LHCN-M2 (cell line): ENCODE measurements at regions not wholly inside any gene's neighbourhood (a gene's known extent, or its start where the extent isn't known, plus 50 kb on each side); places are given as distances from the start of the nearest gene placed in this dataset.
A peak's percentile ranks its signal among the peaks of the same experiment; 100 is the strongest.
"Not testable (repeated sequence)": the region's sequence is repeated elsewhere in the genome, so short reads cannot be mapped to it uniquely, and the experiment has no call there.

Source experiments
- DNase-seq: peaks from one replicate; pipeline ENCODE4 v3.0.0-alpha.2; 2012; ENCODE audit warnings: low read depth

- DNase-seq, result peak; percentile 100
Observed at GRCh38 chr2:138948070-138948539, 167.9 kb upstream of the NXPH2 start.

DNA sequence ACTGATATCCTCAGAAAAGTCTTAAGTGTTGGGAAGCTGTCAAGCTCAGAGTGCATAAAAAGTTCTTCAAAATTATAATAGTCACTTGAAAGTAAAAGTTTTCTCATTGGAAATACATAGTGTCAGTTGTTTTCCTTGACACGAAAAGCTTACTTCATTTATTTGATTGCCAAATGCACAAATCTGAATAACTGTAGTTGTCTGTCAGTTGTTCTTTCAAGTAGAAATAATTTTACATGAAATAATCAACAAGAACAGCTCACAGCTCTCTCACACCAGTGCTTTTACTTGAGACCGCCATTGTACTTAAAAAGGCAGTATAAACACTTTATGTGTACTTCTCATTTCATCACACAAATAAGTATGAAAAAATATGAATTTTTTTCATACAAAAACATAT, 163.3 kb upstream of the NXPH2 start:
- no peak for DNase-seq

- DNase-seq, result no peak
Observed at GRCh38 chr2:138942466-138942865, 162.3 kb upstream of the NXPH2 start.

GRCh38 chr2:138931284-138932256, 151.4 kb upstream of the NXPH2 start:
- no peak for DNase-seq

DNA sequence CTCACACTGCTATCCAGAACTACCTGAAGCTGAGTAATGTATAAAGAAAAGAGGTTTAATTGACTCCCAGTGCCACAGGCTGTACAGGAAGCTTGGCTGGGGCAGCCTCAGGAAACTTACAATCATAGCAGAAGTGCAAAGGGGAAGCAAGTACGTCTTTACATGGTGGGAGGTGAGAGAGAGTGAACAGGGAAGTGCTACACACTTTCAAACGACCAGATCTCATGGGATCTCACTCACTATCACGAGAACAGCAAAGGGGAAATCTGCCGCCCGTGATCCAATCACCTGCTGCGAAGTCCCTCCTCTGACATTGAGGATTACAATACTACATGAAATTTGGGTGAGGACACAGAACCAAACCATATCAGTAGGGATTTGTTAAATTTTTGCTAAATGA, 150.4 kb upstream of the NXPH2 start:
- DNase-seq, result no peak

GRCh38 chr2:138928374-138929021, 148.3 kb upstream of the NXPH2 start:
- DNase-seq, result no peak

- DNase-seq, result peak; percentile 45
Observed at GRCh38 chr2:138922973-138923563, 142.9 kb upstream of the NXPH2 start.

GRCh38 chr2:138919120-138919747, 139.0 kb upstream of the NXPH2 start:
- DNase-seq, result peak; percentile 41

GRCh38 chr2:138910427-138910826, 130.2 kb upstream of the NXPH2 start:
- no peak for DNase-seq

DNA sequence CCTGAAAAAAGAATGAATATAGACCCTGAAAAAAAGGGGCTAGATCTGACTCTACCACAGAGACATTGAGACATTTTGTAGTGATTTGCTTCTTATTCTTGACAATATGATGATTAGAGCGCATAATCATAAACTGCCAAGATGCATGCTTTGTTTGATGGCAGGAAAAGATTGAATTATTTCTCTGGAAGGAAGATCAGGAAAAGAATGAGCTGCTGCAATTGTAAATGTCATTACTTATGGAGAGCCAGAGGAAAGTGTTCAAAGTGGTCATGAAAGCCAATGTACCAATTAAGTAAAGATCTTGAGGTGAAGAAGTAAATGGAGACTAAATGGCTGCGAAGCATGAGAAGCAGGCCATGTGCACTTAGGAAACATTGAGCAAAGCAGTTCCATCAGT, 126.4 kb upstream of the NXPH2 start:
- DNase-seq, result no peak

DNA sequence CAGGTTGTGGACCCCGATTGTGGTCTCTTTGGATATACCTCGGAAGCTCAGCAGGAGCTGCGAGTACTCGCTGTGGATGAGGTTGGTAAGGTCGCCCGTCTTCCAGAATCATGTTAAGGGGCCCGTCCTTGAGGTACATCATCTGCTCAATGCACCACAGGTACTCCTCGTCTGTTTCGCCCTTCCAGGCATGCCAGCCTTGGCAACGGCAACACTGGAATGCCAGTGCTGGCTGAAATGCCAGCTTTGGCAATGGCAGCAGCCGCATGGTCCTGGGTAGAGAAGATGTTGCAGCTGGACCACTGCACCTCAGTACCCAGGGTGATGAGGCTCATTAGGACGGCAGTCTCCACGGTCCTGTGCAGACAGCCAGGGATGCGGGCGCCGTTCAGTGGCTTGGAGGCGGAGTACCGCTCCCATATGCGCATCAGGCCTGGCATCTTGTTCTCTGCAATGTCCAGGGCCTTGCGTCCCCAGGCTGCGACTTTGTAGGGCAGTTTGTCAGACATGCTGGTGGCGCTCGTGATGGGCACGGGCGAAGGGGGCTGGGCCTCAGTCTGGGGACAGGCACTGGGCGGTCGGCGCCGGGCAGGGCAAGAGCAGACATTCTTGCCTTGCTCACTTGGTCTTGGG, 122.2 kb upstream of the NXPH2 start:
- no peak for DNase-seq

DNA sequence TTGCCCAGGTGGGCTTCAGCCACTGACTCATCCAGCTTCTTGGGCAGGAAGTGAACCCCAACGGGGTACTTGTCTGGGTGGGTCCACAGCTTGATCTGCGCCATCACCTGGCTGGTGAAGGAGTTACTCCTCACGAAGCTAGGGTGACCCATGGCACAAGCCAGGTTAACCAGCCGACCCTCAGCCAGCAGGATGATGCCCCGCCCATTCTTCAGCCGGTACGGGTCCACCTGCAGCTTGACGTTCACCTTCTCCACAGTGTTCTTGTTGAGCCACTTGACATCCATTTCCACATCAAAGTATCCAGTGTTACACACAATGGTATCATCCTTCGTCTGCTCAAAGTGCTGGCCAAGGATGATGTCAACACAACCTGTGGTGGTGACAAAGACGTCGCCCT, 121.3 kb upstream of the NXPH2 start:
- DNase-seq, result no peak

DNA sequence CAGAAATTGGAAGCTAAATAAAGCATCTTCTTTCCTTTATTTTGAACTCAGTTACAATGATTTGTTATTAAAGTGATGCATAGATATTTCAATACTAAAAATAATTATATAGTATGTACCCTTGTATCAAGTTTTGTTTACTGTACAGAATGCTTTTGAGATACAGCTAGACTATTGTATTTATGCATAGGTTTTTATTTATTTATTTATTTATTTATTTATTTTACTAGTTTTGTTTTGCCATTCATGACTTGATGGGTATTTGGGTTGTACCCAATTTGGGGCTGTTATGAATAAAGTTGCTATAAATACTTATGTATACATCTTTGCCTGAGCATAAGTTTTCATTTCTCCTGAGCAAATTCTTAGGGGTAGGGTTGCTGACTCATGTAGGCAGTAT, 118.7 kb upstream of the NXPH2 start:
- no peak for DNase-seq

- DNase-seq, result no peak
Observed at GRCh38 chr2:138897274-138897673, 117.1 kb upstream of the NXPH2 start.

DNA sequence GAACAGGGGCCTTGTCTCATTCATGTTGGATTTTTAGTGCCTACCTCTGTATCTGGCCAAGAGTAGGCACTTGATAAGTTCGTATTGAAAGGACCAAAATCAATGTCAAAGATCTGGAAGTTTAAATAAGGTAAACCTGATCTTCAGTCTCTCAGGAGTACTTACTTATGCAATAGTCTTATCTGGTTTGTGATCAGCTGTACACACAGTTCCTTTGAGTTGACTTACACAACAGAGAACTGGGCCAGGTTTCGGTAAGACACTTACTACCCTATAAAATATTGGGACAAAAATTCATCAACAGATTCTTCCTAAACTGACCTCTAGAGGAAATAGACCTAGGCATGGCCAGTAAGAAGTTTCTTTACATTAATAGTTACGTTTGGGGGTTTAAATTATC, 113.6 kb upstream of the NXPH2 start:
- no peak for DNase-seq

DNA sequence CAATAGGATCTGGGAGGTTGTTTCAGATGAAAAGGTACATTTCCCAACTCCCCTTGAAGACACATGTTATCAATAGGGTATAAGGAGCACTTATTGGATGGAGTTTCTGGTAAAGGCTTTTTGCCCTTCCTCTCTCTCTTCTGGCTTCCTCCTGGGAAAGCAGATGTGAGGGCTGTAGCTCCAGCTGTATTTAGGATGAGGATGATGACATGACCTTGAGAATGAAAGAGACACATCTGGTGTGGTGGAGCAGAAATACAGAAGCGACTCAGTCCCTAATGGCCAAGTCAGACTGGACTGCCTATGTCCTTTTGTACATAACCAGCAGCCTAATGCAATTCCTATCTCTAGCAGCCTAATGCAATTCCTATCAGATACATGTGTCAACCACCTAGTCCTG, 100.9 kb upstream of the NXPH2 start:
- no peak for DNase-seq

DNA sequence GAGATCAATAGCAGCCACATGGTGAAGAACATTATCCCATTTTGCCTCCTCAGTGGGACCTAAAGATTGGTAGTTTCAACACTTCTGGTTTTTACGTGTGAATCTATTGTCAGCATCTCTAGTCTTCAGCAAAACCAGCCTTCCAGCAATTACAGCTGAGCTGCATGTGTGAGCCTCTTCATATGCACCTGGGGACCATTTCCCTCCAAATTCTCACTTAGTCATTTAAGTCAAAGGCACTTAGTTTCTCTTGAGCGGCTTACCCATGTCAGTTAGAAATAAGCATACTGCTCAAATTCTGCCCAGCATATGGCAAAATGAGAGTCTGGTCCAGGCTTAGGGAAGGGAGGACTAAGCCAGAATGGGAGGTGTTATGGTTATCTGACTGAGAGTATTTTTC, 99.7 kb upstream of the NXPH2 start:
- DNase-seq, result no peak

DNA sequence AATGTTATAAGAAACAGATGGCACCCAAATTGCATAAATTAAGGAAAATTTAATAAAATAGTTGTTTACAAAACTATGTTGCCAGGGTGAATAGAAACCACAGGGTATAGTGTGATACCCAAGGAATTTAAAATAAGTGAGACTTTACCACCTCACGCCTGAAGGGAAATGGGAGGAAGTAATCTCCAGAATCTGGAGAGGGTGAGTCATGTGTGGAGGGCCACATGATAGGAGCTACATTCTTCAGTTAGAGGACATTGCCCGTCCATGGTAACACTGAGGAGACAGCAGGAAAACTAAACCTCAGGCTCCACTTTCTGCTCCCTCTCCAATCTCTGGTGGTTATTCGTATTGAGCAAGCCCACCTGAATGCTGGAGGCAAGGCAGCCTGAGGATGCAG, 97.2 kb upstream of the NXPH2 start:
- peak; percentile 3 for DNase-seq

DNA sequence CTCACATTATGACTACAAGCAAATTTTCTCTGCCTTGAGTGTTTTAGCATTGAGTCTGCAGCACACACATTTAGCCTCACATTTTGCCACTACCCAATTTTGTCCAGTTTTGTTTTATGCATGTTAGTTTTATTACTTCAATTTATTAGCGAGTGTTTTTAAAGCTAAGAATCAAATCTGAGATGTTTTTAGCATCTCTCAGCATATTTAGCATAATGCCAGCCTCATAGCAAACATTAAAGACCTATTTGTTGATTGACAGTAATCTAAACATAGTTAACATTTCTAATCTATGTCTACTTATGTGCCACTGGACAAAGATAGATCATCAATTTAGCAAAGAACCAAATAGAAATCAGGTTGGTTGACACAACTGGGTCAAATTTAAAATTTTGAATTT, 94.1 kb upstream of the NXPH2 start:
- DNase-seq, result no peak

DNA sequence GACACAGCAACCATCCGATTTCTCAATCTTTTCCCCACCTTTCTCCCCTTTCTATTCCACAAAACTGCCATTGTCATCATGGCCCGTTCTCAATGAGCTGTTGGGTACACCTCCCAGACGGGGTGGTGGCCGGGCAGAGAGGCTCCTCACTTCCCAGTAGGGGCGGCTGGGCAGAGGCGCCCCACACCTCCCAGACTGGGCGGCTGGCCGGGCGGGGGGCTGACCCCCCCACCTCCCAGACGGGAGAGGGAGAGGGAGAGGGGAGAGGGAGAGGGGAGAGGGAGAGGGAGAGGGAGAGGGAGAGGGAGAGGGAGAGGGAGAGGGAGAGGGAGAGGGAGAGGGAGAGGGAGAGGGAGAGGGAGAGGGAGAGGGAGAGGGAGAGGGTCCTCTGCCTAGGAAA, 91.9 kb upstream of the NXPH2 start:
- DNase-seq, result not testable (repeated sequence)

GRCh38 chr2:138871312-138871711, 91.1 kb upstream of the NXPH2 start:
- DNase-seq, result peak; percentile 2

GRCh38 chr2:138867341-138867740, 87.2 kb upstream of the NXPH2 start:
- no peak for DNase-seq
